Stimulated activated effector memory CD8-positive, alpha-beta T cell treated with anti-CD3 and anti-CD28 coated beads, Interleukin-12 subunit alpha, Interleukin-12 subunit beta, amount 100 ng/mL, for 72 hours (primary cell): ENCODE measurements at regions not wholly inside any gene's neighbourhood (a gene's known extent, or its start where the extent isn't known, plus 50 kb on each side); places are given as distances from the start of the nearest gene placed in this dataset.

ENCODE experiments used
- ATAC-seq: fragments of 150-1000 bp; cut with Tn5 transposase; 2 replicates; pipeline ENCODE4 v1.10.0; 2021
- DNase-seq, 2 donors: peaks; one replicate each; pipeline ENCODE4 v3.0.0; 2021 to 2022; ENCODE audit warnings: low spot score in 2 of 2
- H3K27ac Mint-ChIP-seq: one replicate; pipeline ENCODE4 v1.8.0; 2022; ENCODE audit warnings: mild to moderate bottlenecking, mixed read lengths
- H3K36me3 Mint-ChIP-seq: one replicate; pipeline ENCODE4 v1.8.0; 2022; ENCODE audit warnings: mild to moderate bottlenecking, mixed read lengths
- H3K4me1 Mint-ChIP-seq: one replicate; pipeline ENCODE4 v1.8.0; 2022; ENCODE audit warnings: mixed read lengths
- H3K4me3 Mint-ChIP-seq: one replicate; pipeline ENCODE4 v1.8.0; 2022; ENCODE audit warnings: mild to moderate bottlenecking, mixed read lengths
- H3K9me3 Mint-ChIP-seq: one replicate; pipeline ENCODE4 v1.8.0; 2022; ENCODE audit warnings: mixed read lengths

GRCh38 chr11:131299598-131300438 lies 70.6 kb upstream of the NTM start:
- H3K4me1 Mint-ChIP-seq: no peaks in the 10 kb centered on the region
- ATAC-seq (no peak), DNase-seq (no peak)
- H3K27ac Mint-ChIP-seq: no peak overlapping the region
- peaks cover 21% of the 10 kb centered on the region for H3K9me3 Mint-ChIP-seq
- H3K4me3 Mint-ChIP-seq: no peak overlapping the region
- no peaks in the 10 kb centered on the region for H3K36me3 Mint-ChIP-seq

DNA sequence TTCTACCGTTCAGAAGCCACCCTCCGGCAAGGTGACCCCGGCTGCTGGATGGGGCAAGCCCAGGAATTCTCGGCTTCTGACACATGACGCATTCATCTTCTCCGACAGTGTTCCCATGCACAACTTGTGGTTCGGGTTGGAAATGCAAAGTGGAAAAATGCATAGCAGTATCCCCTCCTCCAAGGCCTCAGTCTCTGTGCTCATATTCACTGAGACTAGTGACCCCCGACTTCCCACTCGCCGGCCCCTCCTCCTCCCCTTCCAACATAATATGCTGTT lies 70.0 kb upstream of the NTM start:
- no peaks in the 10 kb centered on the region for H3K4me1 Mint-ChIP-seq
- H3K9me3 Mint-ChIP-seq: peaks cover 19% of the 10 kb centered on the region
- no peak overlapping the region for H3K27ac Mint-ChIP-seq
- ATAC-seq: no peak
- no peaks in the 10 kb centered on the region for H3K36me3 Mint-ChIP-seq
- H3K4me3 Mint-ChIP-seq: no peak overlapping the region
- DNase-seq: no peak

GRCh38 chr11:131301306-131301705 lies 69.1 kb upstream of the NTM start:
- H3K9me3 Mint-ChIP-seq: peaks cover 19% of the 10 kb centered on the region
- DNase-seq: no peak
- H3K4me1 Mint-ChIP-seq: no peaks in the 10 kb centered on the region
- no peaks in the 10 kb centered on the region for H3K36me3 Mint-ChIP-seq
- no peak overlapping the region for H3K27ac Mint-ChIP-seq
- H3K4me3 Mint-ChIP-seq: no peak overlapping the region
- ATAC-seq: no peak

- Mint-ChIP-seq H3K9me3 (peaks cover 13% of the 10 kb centered on the region), H3K4me3 (no peak overlapping the region), H3K4me1 (no peaks in the 10 kb centered on the region), H3K36me3 (no peaks in the 10 kb centered on the region), H3K27ac (no peak overlapping the region)
- ATAC-seq: no peak
- no peak for DNase-seq
These were observed 67.6 kb upstream of the NTM start for GRCh38 chr11:131302836-131303235.

- no peak for DNase-seq
- Mint-ChIP-seq H3K27ac (no peak overlapping the region), H3K4me1 (no peaks in the 10 kb centered on the region), H3K4me3 (no peak overlapping the region), H3K9me3 (peaks cover 11% of the 10 kb centered on the region), H3K36me3 (no peaks in the 10 kb centered on the region)
- ATAC-seq: no peak
These were observed 66.8 kb upstream of the NTM start for GRCh38 chr11:131303611-131304119.

DNA sequence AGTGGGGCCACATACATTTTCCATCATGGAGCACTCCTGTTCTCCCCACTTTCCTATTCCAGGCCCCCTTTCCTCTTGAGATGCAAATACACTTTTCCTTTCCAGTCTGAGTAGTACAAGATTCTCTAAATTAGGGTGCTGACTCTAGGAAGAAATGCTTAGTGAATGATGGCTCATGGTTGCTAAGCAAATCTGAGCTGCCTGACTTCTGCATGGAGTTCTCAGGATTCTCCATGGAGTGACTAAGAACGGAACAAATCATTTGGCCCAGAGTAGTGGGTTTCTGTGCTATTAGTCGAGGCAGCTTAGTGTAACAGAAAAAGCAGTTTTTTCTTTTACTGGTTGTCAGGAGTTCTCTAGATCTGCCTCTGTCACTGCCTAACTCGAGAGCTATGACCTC lies 65.4 kb upstream of the NTM start:
- H3K4me3 Mint-ChIP-seq: no peak overlapping the region
- H3K9me3 Mint-ChIP-seq: peaks cover 8% of the 10 kb centered on the region
- H3K27ac Mint-ChIP-seq: no peak overlapping the region
- ATAC-seq (no peak), DNase-seq (no peak)
- H3K4me1 Mint-ChIP-seq: no peaks in the 10 kb centered on the region
- H3K36me3 Mint-ChIP-seq: no peaks in the 10 kb centered on the region

DNA sequence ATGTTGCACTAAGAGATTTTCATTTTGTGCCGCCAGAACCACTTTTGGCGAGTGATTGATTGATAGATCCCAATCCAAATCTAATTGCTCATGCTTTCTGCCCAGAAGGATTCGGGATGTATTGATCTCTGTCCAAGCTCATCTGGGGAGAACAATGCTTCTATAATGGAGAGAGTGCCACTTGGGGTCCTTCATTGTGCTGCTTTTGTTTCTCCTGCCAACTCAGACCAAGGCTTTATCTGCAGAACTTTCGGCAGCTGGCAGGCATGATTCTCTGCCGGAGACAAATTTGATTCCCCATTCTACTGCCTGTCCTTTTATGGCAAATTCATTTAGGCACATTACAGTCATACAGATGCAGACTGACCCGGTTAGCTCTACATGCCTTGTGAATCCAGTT lies 62.9 kb upstream of the NTM start:
- Mint-ChIP-seq H3K4me1 (no peaks in the 10 kb centered on the region), H3K27ac (no peak overlapping the region), H3K36me3 (no peaks in the 10 kb centered on the region), H3K9me3 (peaks cover 3% of the 10 kb centered on the region), H3K4me3 (no peak overlapping the region)
- DNase-seq: no peak
- no peak for ATAC-seq

- H3K4me1 Mint-ChIP-seq: no peaks in the 10 kb centered on the region
- H3K4me3 Mint-ChIP-seq: no peak overlapping the region
- ATAC-seq (no peak), DNase-seq (no peak)
- peaks cover 8% of the 10 kb centered on the region for H3K9me3 Mint-ChIP-seq
- no peaks in the 10 kb centered on the region for H3K36me3 Mint-ChIP-seq
- H3K27ac Mint-ChIP-seq: no peak overlapping the region
These were observed 60.6 kb upstream of the NTM start for GRCh38 chr11:131309776-131310175.

- ATAC-seq (no peak), DNase-seq (no peak)
- H3K9me3 Mint-ChIP-seq: peaks cover 15% of the 10 kb centered on the region
- no peak overlapping the region for H3K27ac Mint-ChIP-seq
- no peaks in the 10 kb centered on the region for H3K4me1 Mint-ChIP-seq
- no peak overlapping the region for H3K4me3 Mint-ChIP-seq
- H3K36me3 Mint-ChIP-seq: no peaks in the 10 kb centered on the region
These were observed 58.5 kb upstream of the NTM start for GRCh38 chr11:131311776-131312514.
